GM18508 (cell line): ENCODE measurements at regions not wholly inside any gene's neighbourhood (a gene's known extent, or its start where the extent isn't known, plus 50 kb on each side); places are given as distances from the start of the nearest gene placed in this dataset.
A peak's percentile ranks its signal among the peaks of the same experiment; 100 is the strongest.
"Not testable (repeated sequence)": the region's sequence is repeated elsewhere in the genome, so short reads cannot be mapped to it uniquely, and the experiment has no call there.

ENCODE experiments used
- ATAC-seq: cut with Tn5 transposase; IDR thresholded peaks from one replicate; pipeline ENCODE4 v1.9.1; 2021; ENCODE audit warnings: moderate number of reproducible peaks; ENCODE audit not compliant: insufficient read depth, unreplicated experiment

- no peak for ATAC-seq
These were observed 75.9 kb upstream of the PTPN1 start for GRCh38 chr20:50434321-50434652.

- no peak for ATAC-seq
These were observed 75.4 kb upstream of the PTPN1 start for GRCh38 chr20:50434653-50435396.

GRCh38 chr20:50435397-50436051, 74.7 kb upstream of the PTPN1 start:
- ATAC-seq: no peak

GRCh38 chr20:50436052-50436656, 74.0 kb upstream of the PTPN1 start:
- ATAC-seq: no peak

GRCh38 chr20:50436696-50437095, 73.5 kb upstream of the PTPN1 start:
- ATAC-seq: no peak

GRCh38 chr20:50438986-50439407, 71.2 kb upstream of the PTPN1 start:
- ATAC-seq: no peak

GRCh38 chr20:50439539-50440453, 70.4 kb upstream of the PTPN1 start:
- ATAC-seq: no peak

- ATAC-seq: no peak
These were observed 67.7 kb upstream of the PTPN1 start for GRCh38 chr20:50442512-50442911.

- ATAC-seq: no peak
These were observed 64.6 kb upstream of the PTPN1 start for GRCh38 chr20:50445354-50446151.

- no peak for ATAC-seq
These were observed 63.7 kb upstream of the PTPN1 start for GRCh38 chr20:50446351-50447101.

GRCh38 chr20:50447102-50447804, 62.9 kb upstream of the PTPN1 start:
- ATAC-seq: no peak

- no peak for ATAC-seq
These were observed 62.4 kb upstream of the PTPN1 start for GRCh38 chr20:50447817-50448216.

- ATAC-seq: not testable (repeated sequence)
These were observed 61.4 kb upstream of the PTPN1 start for GRCh38 chr20:50448625-50449403.

- no peak for ATAC-seq
These were observed 60.3 kb upstream of the PTPN1 start for GRCh38 chr20:50449738-50450492.

GRCh38 chr20:50450493-50450826, 59.7 kb upstream of the PTPN1 start:
- ATAC-seq: no peak

GRCh38 chr20:50450881-50451752, 59.1 kb upstream of the PTPN1 start:
- peak; percentile 62 for ATAC-seq
